Sigmoid colon (tissue), 4 donors: ENCODE measurements at regions not wholly inside any gene's neighbourhood (a gene's known extent, or its start where the extent isn't known, plus 50 kb on each side); places are given as distances from the start of the nearest gene placed in this dataset.

ENCODE experiments used
- POLR2A ChIP-seq, 2 donors: fragments of 450-650 bp; IDR thresholded peaks; one replicate each; pipeline ENCODE4 v1.6.1; 2016; ENCODE audit warnings: antibody characterized with exemption in 2 of 2, mild to moderate bottlenecking in 2 of 2, moderate library complexity in 2 of 2
- POLR2AphosphoS5 ChIP-seq, 4 donors: sonication (generic); formaldehyde crosslinking; IDR thresholded peaks; one replicate each; pipeline ENCODE4 v1.6.1; 2017; ENCODE audit warnings: antibody characterized with exemption in 4 of 4
- TF ChIP-seq, protein P1 (sequence below), 4 experiments: fragments of 450-650 bp in 3 of 4; fragments of 200-600 bp in 1 of 4; IDR thresholded peaks; one replicate each; pipeline ENCODE4 v1.5.1; 2016 to 2019; ENCODE audit warnings: antibody characterized with exemption in 4 of 4, mild to moderate bottlenecking in 3 of 4, moderate library complexity in 2 of 4

DNA sequence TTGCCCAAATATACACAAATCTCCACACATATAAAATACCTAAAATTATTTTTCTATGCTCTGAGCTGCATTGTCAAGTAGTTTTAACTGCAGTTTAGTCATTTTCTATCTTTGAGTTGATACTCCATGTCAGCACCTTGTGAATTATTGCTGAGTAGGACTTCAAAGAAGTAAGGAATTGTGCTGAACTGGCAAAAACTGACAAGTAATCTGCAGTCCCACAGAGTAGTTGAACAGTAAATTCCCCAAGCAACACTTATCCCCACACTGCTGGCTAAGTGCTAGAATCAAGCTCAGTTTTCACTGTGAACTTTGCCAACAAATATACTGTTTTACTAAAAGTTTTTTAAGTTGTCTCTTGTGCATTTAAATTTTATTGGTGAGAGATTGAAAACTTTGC is 141.8 kb upstream of the ST6GAL2 start:
- no peak for TF ChIP-seq POLR2AphosphoS5 (IDR thresholded peaks at IDR 0.05)
- TF ChIP-seq, protein P1, sequence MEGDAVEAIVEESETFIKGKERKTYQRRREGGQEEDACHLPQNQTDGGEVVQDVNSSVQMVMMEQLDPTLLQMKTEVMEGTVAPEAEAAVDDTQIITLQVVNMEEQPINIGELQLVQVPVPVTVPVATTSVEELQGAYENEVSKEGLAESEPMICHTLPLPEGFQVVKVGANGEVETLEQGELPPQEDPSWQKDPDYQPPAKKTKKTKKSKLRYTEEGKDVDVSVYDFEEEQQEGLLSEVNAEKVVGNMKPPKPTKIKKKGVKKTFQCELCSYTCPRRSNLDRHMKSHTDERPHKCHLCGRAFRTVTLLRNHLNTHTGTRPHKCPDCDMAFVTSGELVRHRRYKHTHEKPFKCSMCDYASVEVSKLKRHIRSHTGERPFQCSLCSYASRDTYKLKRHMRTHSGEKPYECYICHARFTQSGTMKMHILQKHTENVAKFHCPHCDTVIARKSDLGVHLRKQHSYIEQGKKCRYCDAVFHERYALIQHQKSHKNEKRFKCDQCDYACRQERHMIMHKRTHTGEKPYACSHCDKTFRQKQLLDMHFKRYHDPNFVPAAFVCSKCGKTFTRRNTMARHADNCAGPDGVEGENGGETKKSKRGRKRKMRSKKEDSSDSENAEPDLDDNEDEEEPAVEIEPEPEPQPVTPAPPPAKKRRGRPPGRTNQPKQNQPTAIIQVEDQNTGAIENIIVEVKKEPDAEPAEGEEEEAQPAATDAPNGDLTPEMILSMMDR (IDR thresholded peaks at IDR 0.05), result no peak
- TF ChIP-seq POLR2A (IDR thresholded peaks at IDR 0.05), result no peak
